GM12878 (cell line): ENCODE measurements at regions not wholly inside any gene's neighbourhood (a gene's known extent, or its start where the extent isn't known, plus 50 kb on each side); places are given as distances from the start of the nearest gene placed in this dataset.

Experiments
- CHD2 ChIP-seq: IDR thresholded peaks from 2 replicates; pipeline ENCODE4 v1.6.1; 2011; ENCODE audit warnings: low read depth, low read length, improper control_type of control experiment, borderline replicate concordance
- CREM ChIP-seq: IDR thresholded peaks from 2 replicates; pipeline ENCODE4 v1.6.1; 2014; ENCODE audit warnings: antibody characterized with exemption, low read depth
- EP300 ChIP-seq, 2 experiments: fragments of 150-350 bp in 1 of 2; IDR thresholded peaks; 2 replicates each; pipeline ENCODE4 v1.6.1; 2011 to 2012; ENCODE audit warnings: low read depth in 2 of 2, low read length in 2 of 2, borderline replicate concordance in 1 of 2, improper control_type of control experiment in 1 of 2, inconsistent platforms in 1 of 2; ENCODE audit not compliant: control insufficient read depth in 1 of 2
- EZH2 ChIP-seq: IDR thresholded peaks from 2 replicates; pipeline ENCODE4 v1.6.1; 2012; ENCODE audit warnings: low read depth, mild to moderate bottlenecking, control low read depth, inconsistent platforms, low read length, borderline replicate concordance; ENCODE audit not compliant: control insufficient read depth
- FOXM1 ChIP-seq: IDR thresholded peaks from 2 replicates; pipeline ENCODE4 v1.6.1; 2012; ENCODE audit warnings: low read depth, mild to moderate bottlenecking, inconsistent platforms, low read length, moderate library complexity
- JUND ChIP-seq: IDR thresholded peaks from 2 replicates; pipeline ENCODE4 v1.6.1; 2012; ENCODE audit warnings: low read depth, mild to moderate bottlenecking, low read length, improper control_type of control experiment, moderate library complexity
- SIN3A ChIP-seq: IDR thresholded peaks from 2 replicates; pipeline ENCODE4 v1.6.1; 2012; ENCODE audit warnings: low read depth, low read length, improper control_type of control experiment
- SUZ12 ChIP-seq: fragments of 200-600 bp; sonication (generic); IDR thresholded peaks from one replicate; pipeline ENCODE4 v1.6.1; 2018; ENCODE audit warnings: antibody characterized with exemption, mild to moderate bottlenecking; ENCODE audit not compliant: unreplicated experiment
- ZNF24 ChIP-seq: fragments of 450-650 bp; IDR thresholded peaks from 2 replicates; pipeline ENCODE4 v1.6.1; 2017; ENCODE audit warnings: antibody characterized with exemption, mild to moderate bottlenecking
- TF ChIP-seq, protein P1 (sequence below): IDR thresholded peaks from 2 replicates; pipeline ENCODE4 v1.6.1; 2011; ENCODE audit warnings: low read depth, low read length, improper control_type of control experiment, borderline replicate concordance
- TF ChIP-seq, protein P2 (sequence below): IDR thresholded peaks from 2 replicates; pipeline ENCODE4 v1.6.1; 2012; ENCODE audit warnings: low read depth, low read length, improper control_type of control experiment
- TF ChIP-seq, protein P3 (sequence below), 3 experiments: IDR thresholded peaks in 2 of 3; conservative IDR thresholded peaks in 1 of 3; 2 replicates each; pipeline ENCODE4 v1.5.1; 2011; ENCODE audit warnings: low read depth in 3 of 3, low read length in 3 of 3, mild to moderate bottlenecking in 3 of 3, control low read depth in 2 of 3, moderate library complexity in 2 of 3, inconsistent platforms in 1 of 3, mixed read lengths in 1 of 3; ENCODE audit not compliant: control insufficient read depth in 2 of 3, insufficient read depth in 1 of 3; ENCODE audit errors: extremely low read depth in 1 of 3
- TF ChIP-seq, protein P4 (sequence below): IDR thresholded peaks from 2 replicates; pipeline ENCODE4 v1.6.1; 2011; ENCODE audit warnings: mild to moderate bottlenecking, low read depth, low read length, moderate library complexity; ENCODE audit not compliant: insufficient replicate concordance
- TF ChIP-seq, protein P5 (sequence below): fragments of 450-650 bp; IDR thresholded peaks from 2 replicates; pipeline ENCODE4 v1.6.1; 2017; ENCODE audit warnings: mild to moderate bottlenecking

DNA sequence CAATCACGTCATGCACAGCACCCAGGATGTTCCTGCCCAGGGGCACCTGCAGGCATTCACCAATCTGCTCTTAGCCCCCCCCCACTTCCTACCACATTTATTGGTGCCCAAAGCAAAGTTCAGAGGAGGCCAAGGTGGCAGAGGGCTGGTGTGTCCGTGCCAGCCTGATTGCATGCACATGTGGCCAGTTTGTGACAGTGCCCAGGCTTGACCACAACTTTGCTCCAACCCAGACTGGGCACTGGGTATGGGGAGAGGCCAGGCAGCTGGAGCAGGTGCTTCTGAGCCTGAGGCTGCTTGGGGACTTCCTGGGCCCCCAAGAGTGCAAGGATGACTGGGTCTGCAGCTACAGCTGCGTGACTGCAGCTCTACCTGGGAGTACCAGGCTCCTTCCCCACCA lies 192.3 kb upstream of the BCHE start:
- TF ChIP-seq, protein P1, sequence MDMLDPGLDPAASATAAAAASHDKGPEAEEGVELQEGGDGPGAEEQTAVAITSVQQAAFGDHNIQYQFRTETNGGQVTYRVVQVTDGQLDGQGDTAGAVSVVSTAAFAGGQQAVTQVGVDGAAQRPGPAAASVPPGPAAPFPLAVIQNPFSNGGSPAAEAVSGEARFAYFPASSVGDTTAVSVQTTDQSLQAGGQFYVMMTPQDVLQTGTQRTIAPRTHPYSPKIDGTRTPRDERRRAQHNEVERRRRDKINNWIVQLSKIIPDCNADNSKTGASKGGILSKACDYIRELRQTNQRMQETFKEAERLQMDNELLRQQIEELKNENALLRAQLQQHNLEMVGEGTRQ: no peak
- TF ChIP-seq, protein P2, sequence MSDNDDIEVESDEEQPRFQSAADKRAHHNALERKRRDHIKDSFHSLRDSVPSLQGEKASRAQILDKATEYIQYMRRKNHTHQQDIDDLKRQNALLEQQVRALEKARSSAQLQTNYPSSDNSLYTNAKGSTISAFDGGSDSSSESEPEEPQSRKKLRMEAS: no peak
- no peak for TF ChIP-seq JUND
- TF ChIP-seq, protein P3, sequence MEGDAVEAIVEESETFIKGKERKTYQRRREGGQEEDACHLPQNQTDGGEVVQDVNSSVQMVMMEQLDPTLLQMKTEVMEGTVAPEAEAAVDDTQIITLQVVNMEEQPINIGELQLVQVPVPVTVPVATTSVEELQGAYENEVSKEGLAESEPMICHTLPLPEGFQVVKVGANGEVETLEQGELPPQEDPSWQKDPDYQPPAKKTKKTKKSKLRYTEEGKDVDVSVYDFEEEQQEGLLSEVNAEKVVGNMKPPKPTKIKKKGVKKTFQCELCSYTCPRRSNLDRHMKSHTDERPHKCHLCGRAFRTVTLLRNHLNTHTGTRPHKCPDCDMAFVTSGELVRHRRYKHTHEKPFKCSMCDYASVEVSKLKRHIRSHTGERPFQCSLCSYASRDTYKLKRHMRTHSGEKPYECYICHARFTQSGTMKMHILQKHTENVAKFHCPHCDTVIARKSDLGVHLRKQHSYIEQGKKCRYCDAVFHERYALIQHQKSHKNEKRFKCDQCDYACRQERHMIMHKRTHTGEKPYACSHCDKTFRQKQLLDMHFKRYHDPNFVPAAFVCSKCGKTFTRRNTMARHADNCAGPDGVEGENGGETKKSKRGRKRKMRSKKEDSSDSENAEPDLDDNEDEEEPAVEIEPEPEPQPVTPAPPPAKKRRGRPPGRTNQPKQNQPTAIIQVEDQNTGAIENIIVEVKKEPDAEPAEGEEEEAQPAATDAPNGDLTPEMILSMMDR (IDR thresholded peaks at IDR 0.05 in 2 of 3, conservative IDR thresholded peaks at IDR 0.05 in 1 of 3; ENCODE audit: control insufficient read depth in 2 of 3, extremely low read depth in 1 of 3, insufficient read depth in 1 of 3, low read depth in 3 of 3, low read length in 3 of 3): no peak
- TF ChIP-seq EZH2: no peak
- TF ChIP-seq EP300 (IDR thresholded peaks at IDR 0.05; ENCODE audit: borderline replicate concordance in 1 of 2, control insufficient read depth in 1 of 2, low read depth in 2 of 2, low read length in 2 of 2): no peak
- no peak for TF ChIP-seq SUZ12
- TF ChIP-seq, protein P4, sequence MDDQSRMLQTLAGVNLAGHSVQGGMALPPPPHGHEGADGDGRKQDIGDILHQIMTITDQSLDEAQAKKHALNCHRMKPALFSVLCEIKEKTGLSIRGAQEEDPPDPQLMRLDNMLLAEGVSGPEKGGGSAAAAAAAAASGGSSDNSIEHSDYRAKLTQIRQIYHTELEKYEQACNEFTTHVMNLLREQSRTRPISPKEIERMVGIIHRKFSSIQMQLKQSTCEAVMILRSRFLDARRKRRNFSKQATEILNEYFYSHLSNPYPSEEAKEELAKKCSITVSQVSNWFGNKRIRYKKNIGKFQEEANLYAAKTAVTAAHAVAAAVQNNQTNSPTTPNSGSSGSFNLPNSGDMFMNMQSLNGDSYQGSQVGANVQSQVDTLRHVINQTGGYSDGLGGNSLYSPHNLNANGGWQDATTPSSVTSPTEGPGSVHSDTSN: no peak
- no peak for TF ChIP-seq FOXM1
- TF ChIP-seq ZNF24: no peak
- no peak for TF ChIP-seq CREM
- no peak for TF ChIP-seq CHD2
- TF ChIP-seq, protein P5, sequence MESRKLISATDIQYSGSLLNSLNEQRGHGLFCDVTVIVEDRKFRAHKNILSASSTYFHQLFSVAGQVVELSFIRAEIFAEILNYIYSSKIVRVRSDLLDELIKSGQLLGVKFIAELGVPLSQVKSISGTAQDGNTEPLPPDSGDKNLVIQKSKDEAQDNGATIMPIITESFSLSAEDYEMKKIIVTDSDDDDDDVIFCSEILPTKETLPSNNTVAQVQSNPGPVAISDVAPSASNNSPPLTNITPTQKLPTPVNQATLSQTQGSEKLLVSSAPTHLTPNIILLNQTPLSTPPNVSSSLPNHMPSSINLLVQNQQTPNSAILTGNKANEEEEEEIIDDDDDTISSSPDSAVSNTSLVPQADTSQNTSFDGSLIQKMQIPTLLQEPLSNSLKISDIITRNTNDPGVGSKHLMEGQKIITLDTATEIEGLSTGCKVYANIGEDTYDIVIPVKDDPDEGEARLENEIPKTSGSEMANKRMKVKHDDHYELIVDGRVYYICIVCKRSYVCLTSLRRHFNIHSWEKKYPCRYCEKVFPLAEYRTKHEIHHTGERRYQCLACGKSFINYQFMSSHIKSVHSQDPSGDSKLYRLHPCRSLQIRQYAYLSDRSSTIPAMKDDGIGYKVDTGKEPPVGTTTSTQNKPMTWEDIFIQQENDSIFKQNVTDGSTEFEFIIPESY: no peak
- TF ChIP-seq SIN3A: no peak
